Stimulated activated CD8-positive, alpha-beta memory T cell treated with anti-CD3 and anti-CD28 coated beads, Interleukin-7, amount 100 ng/mL, for 4 hours (primary cell): ENCODE measurements at regions not wholly inside any gene's neighbourhood (a gene's known extent, or its start where the extent isn't known, plus 50 kb on each side); places are given as distances from the start of the nearest gene placed in this dataset.
A peak's percentile ranks its signal among the peaks of the same experiment; 100 is the strongest.
"Not testable (repeated sequence)": the region's sequence is repeated elsewhere in the genome, so short reads cannot be mapped to it uniquely, and the experiment has no call there.

Experiments used
- DNase-seq, 2 donors: peaks; one replicate each; pipeline ENCODE4 v3.0.0-alpha.2; 2020; ENCODE audit warnings: low read depth in 2 of 2

DNA sequence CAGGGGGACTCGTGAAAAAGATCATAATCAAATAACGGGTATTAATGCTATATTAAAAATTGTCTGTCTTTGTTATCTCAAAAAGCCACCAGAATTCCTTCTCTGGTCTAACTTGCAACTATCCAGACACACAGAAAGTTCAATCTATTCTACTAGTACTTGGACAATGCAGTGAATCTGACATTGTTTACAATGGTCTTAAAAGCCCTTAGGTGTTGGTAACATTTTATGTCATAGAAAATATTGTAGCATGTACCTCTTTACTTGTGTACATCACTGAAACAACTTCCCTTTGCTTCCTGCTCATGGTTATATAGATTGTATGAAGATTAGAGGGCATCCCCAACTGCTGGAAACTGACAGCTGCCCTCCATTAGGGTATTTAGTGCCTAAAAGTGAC is 71.1 kb upstream of the PPP3CA start:
- no peak for DNase-seq

DNA sequence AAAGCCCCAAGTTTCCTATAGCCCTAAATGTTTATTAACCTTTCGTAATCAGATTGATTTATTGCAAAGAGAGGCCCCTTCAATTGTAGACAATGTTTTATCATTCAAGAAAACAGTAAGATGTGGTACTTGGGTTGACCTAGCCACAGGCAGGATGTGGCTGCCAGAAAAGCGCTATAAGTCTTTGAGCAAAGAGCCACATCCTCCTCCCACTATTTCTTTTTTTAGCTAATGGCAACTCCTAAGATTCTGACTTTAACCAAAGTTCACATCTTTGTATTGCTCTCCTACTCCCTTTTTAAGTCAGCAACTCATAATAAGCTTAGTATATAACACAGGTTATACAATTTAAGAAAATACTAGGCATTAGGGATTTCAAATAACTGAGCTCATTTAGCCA is 70.7 kb upstream of the PPP3CA start:
- peak; percentile 38 to 48 for DNase-seq

DNA sequence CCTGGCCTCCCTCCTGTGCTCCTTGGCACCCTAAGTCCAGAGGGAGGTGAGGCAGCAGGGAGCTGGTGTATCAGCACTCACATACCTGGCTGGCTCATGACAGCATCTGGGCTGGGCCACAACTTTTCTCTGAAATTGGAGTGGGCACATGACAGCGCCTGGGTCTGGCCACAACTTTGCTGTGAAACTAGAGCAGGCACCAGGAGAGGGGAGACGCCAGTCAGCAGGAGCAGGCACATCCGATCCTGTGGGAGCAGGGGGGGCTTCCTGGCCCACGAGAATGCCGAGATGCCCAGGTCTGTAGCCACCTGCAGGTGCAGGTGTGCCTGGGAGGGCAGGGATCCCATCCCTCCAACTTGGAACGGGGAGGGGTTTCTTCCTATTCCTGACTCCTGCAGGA is 69.7 kb upstream of the PPP3CA start:
- DNase-seq: no peak

DNA sequence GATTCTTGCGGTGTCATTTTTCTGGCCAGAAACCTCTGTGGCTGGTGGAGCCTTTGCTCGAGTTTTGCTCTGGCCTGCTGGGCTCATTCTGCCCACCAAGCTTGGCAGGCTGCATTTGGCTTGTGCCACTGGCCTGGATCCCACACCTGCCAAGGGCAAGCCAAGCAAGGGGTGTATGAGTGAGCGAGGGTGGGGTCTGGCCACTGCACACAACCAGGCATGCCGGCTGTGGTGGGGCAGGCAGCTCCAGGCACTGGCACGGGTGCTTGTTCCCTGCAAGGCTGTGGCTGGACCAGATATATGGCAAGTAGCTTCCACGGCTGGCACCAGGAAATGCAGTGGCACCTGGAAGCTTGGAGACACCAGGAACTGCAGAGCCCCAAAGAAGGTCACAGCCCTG is 68.6 kb upstream of the PPP3CA start:
- DNase-seq: no peak

DNA sequence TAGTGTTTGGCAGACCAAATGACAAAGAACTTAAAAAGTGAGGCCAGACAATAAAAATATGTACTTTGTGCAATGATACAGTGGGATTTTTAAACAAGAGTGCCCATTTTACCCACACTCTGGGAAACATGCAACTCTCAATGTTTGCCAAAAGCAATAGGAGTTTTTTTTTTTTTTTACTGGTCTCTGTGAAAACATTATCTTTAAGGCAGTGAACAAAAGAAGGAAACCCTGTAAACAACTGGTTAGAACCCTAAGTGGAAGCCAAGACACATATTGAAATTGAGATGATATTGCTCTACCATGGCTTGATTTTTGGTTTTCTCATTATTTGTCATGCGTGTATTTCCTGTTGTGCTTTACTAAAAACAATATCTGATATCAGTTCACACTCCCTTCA is 67.2 kb upstream of the PPP3CA start:
- DNase-seq: no peak

DNA sequence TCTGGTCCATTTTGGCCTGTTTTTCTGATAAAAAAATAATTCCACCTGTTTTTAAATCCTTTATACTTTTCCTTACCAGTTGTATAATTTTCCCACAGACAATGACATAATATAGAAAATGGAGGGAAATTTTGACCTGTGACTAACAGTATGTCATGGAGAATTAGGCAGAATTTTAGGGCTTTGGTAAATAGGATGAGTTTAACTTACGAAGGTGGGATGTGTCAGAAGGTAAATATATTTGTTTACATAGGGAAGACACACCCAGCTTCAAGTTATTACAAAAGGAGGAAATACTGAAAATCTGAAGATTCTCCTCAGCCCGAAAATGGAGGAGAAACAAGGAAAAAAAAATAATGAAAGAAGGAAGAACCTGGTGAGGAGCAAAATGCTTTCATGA is 64.6 kb upstream of the PPP3CA start:
- no peak for DNase-seq

GRCh38 chr4:101411281-101411910 is 64.1 kb upstream of the PPP3CA start:
- not testable (repeated sequence) for DNase-seq

DNA sequence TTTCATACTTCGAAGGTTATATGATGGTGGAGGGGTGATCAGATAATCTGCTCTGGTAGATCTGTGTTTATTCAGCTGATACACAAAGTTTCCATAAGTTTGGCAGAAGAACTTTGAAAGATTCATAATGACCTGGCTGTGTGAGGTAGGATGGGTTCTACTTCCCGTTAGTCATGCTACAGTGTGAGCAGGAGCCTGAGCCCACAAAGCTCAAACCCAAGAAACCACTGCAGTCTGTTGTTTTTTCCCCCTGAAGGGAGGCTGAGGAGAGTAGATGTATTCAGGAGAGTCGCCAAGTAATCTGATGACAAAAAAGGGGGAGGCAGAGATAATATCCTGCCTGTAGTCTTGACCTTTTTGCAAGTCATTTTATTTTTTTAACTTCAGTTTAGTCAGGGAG is 52.8 kb upstream of the PPP3CA start:
- no peak for DNase-seq

DNA sequence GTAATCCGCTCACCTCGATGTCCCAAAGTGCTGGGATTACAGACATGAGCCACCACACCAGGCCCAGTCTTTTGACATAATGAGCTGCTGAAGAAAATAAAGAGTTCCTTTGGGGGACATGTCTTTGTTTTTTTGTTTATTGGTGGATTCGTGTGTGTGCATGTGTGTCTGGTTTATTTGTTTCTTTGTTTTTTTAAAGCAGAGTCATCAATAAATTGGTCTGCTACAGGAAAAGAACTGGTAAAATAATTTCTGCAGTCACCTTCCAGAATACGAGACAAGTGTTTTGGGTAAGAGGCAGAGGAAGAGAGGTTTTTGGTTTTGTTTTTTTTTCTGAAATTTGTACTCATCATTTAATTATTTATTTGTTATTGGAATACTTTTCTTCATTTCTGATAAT is 51.5 kb upstream of the PPP3CA start:
- no peak for DNase-seq
